Effector memory CD4-positive, alpha-beta T cell (primary cell): ENCODE measurements at regions not wholly inside any gene's neighbourhood (a gene's known extent, or its start where the extent isn't known, plus 50 kb on each side); places are given as distances from the start of the nearest gene placed in this dataset.
"Not testable (repeated sequence)": the region's sequence is repeated elsewhere in the genome, so short reads cannot be mapped to it uniquely, and the experiment has no call there.

ENCODE experiments used
- DNase-seq, 3 donors: peaks; one replicate each; pipeline ENCODE4 v3.0.0-alpha.2; 2020
- H3K27ac ChIP-seq: 2 replicates; pipeline ENCODE4 v1.7.0; 2013; ENCODE audit warnings: mild to moderate bottlenecking, low read length, moderate library complexity; ENCODE audit not compliant: insufficient read depth, poor library complexity, severe bottlenecking
- H3K27me3 ChIP-seq: replicated peaks from 2 replicates; pipeline ENCODE4 v1.7.0; 2013; ENCODE audit warnings: mild to moderate bottlenecking, low read length; ENCODE audit not compliant: insufficient read depth, control insufficient read depth, poor library complexity, severe bottlenecking
- H3K36me3 ChIP-seq: 2 replicates; pipeline ENCODE4 v1.7.0; 2013; ENCODE audit warnings: mild to moderate bottlenecking, low read length, moderate library complexity; ENCODE audit not compliant: control insufficient read depth, insufficient read depth
- H3K4me1 ChIP-seq: 2 replicates; pipeline ENCODE4 v1.7.0; 2013; ENCODE audit warnings: low read length, mild to moderate bottlenecking; ENCODE audit not compliant: control insufficient read depth, insufficient read depth, poor library complexity, severe bottlenecking
- H3K4me3 ChIP-seq: 2 replicates; pipeline ENCODE4 v1.7.0; 2013; ENCODE audit warnings: low read length, low read depth, mild to moderate bottlenecking; ENCODE audit not compliant: insufficient read depth, poor library complexity, severe bottlenecking
- H3K9me3 ChIP-seq: 2 replicates; pipeline ENCODE4 v1.7.0; 2013; ENCODE audit warnings: mild to moderate bottlenecking, low read length, moderate library complexity; ENCODE audit not compliant: control insufficient read depth

- H3K27ac ChIP-seq: no peak overlapping the region
- no peaks in the 10 kb centered on the region for H3K9me3 ChIP-seq
- no peak for DNase-seq
- no peaks in the 10 kb centered on the region for H3K27me3 ChIP-seq
- no peaks in the 10 kb centered on the region for H3K4me1 ChIP-seq
- H3K4me3 ChIP-seq: no peak overlapping the region
- H3K36me3 ChIP-seq: no peaks in the 10 kb centered on the region
These were observed 391.3 kb downstream of the CCSER2 start for GRCh38 chr10:84719687-84720086.

- H3K9me3 ChIP-seq: no peaks in the 10 kb centered on the region
- H3K36me3 ChIP-seq: no peaks in the 10 kb centered on the region
- DNase-seq: no peak
- H3K27ac ChIP-seq: no peak overlapping the region
- H3K4me3 ChIP-seq: no peak overlapping the region
- no peaks in the 10 kb centered on the region for H3K27me3 ChIP-seq
- H3K4me1 ChIP-seq: no peaks in the 10 kb centered on the region
These were observed 399.0 kb downstream of the CCSER2 start for GRCh38 chr10:84727398-84727797.

- not testable (repeated sequence) for DNase-seq, H3K27ac ChIP-seq, H3K9me3 ChIP-seq, H3K4me3 ChIP-seq, H3K4me1 ChIP-seq, H3K27me3 ChIP-seq, H3K36me3 ChIP-seq
These were observed 410.7 kb downstream of the CCSER2 start for GRCh38 chr10:84739126-84739525.

GRCh38 chr10:84739641-84740040 lies 411.3 kb downstream of the CCSER2 start:
- DNase-seq: no peak
- no peaks in the 10 kb centered on the region for H3K27me3 ChIP-seq
- H3K27ac ChIP-seq: no peak overlapping the region
- H3K4me3 ChIP-seq: no peak overlapping the region
- H3K4me1 ChIP-seq: no peaks in the 10 kb centered on the region
- no peaks in the 10 kb centered on the region for H3K9me3 ChIP-seq
- no peaks in the 10 kb centered on the region for H3K36me3 ChIP-seq

GRCh38 chr10:84743483-84743882 lies 415.1 kb downstream of the CCSER2 start:
- no peak for DNase-seq
- no peak overlapping the region for H3K4me3 ChIP-seq
- no peaks in the 10 kb centered on the region for H3K27me3 ChIP-seq
- no peaks in the 10 kb centered on the region for H3K4me1 ChIP-seq
- H3K36me3 ChIP-seq: no peaks in the 10 kb centered on the region
- no peaks in the 10 kb centered on the region for H3K9me3 ChIP-seq
- no peak overlapping the region for H3K27ac ChIP-seq

GRCh38 chr10:84755311-84755710 lies 426.9 kb downstream of the CCSER2 start:
- Histone ChIP-seq H3K4me3 (no peak overlapping the region), H3K27me3 (no peaks in the 10 kb centered on the region), H3K4me1 (no peaks in the 10 kb centered on the region), H3K9me3 (no peaks in the 10 kb centered on the region), H3K36me3 (no peaks in the 10 kb centered on the region), H3K27ac (no peak overlapping the region)
- no peak for DNase-seq

- H3K9me3 ChIP-seq, H3K4me1 ChIP-seq, DNase-seq, H3K36me3 ChIP-seq, H3K27ac ChIP-seq, H3K4me3 ChIP-seq, H3K27me3 ChIP-seq: not testable (repeated sequence)
These were observed 428.3 kb downstream of the CCSER2 start for GRCh38 chr10:84756653-84757052.

GRCh38 chr10:84761994-84762614 lies 433.7 kb downstream of the CCSER2 start:
- H3K4me1 ChIP-seq, H3K9me3 ChIP-seq, H3K36me3 ChIP-seq, H3K27me3 ChIP-seq, H3K27ac ChIP-seq, DNase-seq, H3K4me3 ChIP-seq: not testable (repeated sequence)

- Histone ChIP-seq H3K4me3 (no peak overlapping the region), H3K9me3 (no peaks in the 10 kb centered on the region), H3K4me1 (no peaks in the 10 kb centered on the region), H3K27ac (no peak overlapping the region), H3K27me3 (no peaks in the 10 kb centered on the region), H3K36me3 (no peaks in the 10 kb centered on the region)
- no peak for DNase-seq
These were observed 434.5 kb downstream of the CCSER2 start for GRCh38 chr10:84762754-84763394.

- DNase-seq: no peak
These were observed 435.6 kb downstream of the CCSER2 start for GRCh38 chr10:84763965-84764364.

More at GRCh38 chr10:84763965-84764364, 435.6 kb downstream of the CCSER2 start:
- H3K27ac ChIP-seq: no peak overlapping the region
- no peaks in the 10 kb centered on the region for H3K4me1 ChIP-seq
- no peaks in the 10 kb centered on the region for H3K9me3 ChIP-seq
- no peaks in the 10 kb centered on the region for H3K36me3 ChIP-seq
- H3K27me3 ChIP-seq: no peaks in the 10 kb centered on the region
- H3K4me3 ChIP-seq: no peak overlapping the region
